GM19035 (cell line): ENCODE measurements at regions not wholly inside any gene's neighbourhood (a gene's known extent, or its start where the extent isn't known, plus 50 kb on each side); places are given as distances from the start of the nearest gene placed in this dataset.

Experiments used
- ATAC-seq: cut with Tn5 transposase; IDR thresholded peaks from one replicate; pipeline ENCODE4 v1.9.1; 2021; ENCODE audit not compliant: unreplicated experiment

- no peak for ATAC-seq
Measured at GRCh38 chr20:17858450-17859001, 110.1 kb downstream of the SNX5 start.

- ATAC-seq = no peak
Measured at GRCh38 chr20:17857639-17858449, 110.8 kb downstream of the SNX5 start.

DNA sequence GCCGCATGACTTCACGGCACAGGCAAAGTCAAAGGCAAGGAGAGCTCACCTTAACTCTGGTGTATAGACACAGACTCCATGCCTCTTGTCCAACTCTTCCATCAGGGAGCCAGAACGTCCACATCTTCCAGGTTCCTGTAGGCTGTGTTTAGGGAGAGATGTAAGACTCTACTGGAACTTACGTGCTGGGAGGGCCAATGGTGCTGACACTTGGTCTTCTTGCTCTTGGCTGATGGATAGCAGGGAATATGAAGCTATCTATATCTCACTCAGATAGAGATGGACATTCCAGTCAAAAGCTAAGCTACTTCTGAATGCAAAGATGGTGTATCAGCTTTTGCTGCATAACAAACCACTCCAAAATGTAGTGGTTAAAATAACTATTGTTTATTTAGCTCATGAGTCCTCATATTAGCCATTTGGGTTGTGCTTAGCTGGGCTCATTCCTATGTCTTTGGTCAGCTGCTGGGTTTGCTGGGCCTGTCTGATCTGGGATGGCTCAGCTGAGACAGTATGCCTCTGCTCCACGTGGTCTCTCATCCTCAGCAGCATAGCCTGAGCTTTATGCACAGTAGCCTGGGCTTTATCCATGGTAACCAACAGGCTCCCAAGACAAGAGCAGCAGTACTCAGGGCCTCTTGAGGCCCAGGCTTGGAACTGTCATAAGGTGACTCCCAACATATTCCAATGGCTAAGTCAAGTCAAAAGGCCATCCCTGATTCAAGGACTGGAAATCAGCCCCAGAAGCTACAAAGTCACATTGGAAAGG, 111.6 kb downstream of the SNX5 start:
- no peak for ATAC-seq

DNA sequence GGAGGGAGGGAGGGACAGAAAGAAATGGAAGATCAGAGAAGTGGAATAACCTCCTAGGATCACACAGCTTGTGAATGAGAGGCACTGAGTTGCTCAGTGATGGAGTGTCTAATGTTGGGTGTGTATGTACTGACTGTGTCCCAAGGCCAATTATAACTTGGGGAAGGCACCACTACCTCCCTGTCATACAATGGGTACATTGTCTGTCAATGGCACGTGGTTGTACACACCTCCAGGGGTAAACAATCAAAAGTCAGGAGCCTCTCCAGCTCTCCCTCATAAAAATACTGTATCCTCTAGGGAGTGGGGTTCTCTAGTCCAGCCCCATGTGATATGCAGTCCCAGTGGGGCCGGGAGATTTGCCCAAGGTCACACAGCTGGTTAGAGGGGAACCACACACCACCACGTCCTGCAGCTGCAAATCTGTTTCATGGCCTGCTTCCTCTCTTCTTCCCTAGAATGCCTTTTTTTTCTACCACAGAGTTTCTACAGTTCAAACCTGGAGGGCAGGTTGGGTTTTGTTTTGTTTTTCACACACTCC, 112.5 kb downstream of the SNX5 start:
- peak; percentile 86 for ATAC-seq

DNA sequence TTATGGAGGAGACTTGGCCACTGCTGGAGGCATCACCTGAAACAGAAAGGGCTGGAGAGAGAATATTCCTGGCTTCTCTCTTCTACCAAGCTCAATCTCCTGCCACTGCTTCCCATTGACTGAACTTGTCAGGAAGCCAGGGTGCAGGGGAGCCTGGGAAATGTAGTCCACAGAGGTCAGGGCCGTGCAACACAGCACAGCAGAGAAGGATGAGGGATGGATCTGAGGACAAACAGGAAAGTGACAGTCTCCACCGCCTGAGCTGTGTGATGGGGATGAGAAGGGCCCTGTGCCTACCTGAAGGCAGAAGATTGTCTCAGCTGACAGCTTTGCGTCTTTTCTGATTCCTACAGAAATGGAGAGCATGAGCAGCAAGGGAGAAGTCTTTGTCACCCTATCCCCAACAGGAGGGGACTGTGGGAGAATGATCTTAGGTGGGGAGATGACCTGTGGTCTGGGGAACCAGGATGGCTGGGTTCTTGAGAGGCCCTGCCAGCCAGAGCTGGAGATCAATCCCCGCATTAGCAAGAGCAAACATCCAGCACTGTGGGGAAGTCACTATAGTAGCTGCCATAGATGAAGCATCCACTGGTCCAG, 114.2 kb downstream of the SNX5 start:
- no peak for ATAC-seq

DNA sequence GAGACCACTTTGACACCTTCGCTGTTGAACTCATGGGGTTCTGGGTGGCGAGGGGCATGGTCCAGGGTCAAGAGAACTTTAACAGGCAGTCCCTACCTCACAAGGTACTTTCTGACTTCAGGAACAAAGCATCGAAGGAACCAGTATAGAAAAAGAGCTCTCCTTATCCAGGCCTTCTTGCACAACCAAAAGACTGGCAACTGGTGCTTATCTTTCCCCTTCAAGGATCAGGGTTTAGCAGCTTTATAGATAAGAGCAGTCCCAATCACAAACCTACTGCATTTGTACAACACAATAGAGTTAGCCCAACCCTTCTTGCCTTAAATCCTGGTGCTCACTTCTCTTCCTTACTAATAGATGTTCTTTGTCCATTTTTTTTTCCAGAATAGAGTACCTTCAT, 116.3 kb downstream of the SNX5 start:
- ATAC-seq = no peak

- no peak for ATAC-seq
Measured at GRCh38 chr20:17850684-17851026, 117.9 kb downstream of the SNX5 start.

DNA sequence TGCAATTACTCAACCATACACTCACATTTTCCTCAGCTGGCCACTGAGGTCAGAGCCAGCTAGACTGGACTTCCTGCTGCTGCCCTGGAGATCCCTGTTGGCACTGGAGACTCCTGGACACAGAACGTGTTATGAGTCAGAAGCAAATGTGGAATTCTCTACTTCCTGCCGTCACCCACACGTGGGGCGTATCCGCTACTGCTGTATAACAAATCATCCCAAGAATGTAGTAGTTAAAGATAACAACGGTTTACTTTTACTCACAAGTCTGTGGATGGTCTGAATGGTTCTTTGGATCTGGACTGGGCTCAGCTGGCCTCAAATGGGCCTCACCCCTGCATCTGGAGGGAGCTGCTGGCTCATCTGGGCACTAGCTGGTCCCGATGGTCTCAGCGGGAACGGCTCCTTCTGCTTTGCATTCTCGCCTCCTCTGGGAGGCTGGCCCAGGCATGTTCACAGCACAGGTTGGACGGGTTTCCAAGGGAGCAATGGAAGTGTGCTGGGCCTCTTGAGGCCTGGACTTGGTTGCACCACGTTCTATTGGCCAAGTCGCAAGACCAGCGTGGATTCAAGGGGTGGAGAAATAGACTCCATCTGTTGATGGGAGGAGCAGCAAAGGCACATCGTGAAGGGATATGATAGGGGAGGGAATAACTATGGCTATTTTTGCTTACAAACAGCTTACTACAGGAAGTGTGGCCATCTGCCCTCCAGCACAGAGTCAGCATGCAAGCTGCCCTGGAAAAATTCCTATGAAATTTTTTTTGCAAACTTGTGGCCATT, 118.5 kb downstream of the SNX5 start:
- ATAC-seq = no peak

- no peak for ATAC-seq
Measured at GRCh38 chr20:17849138-17849900, 119.3 kb downstream of the SNX5 start.

- ATAC-seq = no peak
Measured at GRCh38 chr20:17848249-17849048, 120.1 kb downstream of the SNX5 start.

GRCh38 chr20:17845701-17846475, 122.7 kb downstream of the SNX5 start:
- ATAC-seq = no peak

DNA sequence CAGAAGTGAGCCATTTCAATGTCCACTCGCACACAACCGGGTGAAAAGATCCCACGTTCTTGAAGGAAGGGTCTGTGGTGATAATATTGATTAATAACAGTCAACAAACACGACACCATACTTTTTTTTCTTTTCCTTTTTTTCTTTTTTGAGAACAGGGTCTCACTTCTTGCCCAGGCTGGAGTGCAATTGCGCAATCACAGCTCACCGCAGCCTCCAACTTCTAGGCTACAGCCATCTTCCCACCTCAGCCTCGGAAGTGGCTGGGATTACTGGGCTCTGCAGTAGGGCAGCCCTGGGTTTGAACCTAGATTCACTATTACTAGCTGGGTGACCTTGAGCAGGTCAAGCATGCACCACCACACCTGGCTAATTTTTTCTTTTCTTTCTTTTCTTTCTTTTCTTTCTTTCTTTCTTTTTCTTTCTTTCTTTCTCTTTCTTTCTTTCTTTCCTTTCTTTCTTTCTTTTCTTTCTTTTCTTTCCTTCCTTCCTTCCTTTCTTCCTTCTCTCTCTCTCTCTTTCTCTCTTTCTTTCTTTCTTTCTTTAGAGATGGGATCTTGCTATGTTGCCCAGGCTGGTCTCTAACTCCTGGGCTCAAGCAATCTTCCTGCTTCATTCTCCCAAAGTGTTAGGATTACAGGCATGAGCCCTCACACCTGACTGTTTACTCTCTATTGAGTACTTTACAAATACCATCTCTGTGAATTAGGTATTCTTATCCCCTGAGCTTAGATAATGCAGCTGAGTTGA, 123.9 kb downstream of the SNX5 start:
- no peak for ATAC-seq

GRCh38 chr20:17844133-17844429, 124.5 kb downstream of the SNX5 start:
- no peak for ATAC-seq

- no peak for ATAC-seq
Measured at GRCh38 chr20:17843246-17844132, 125.1 kb downstream of the SNX5 start.

DNA sequence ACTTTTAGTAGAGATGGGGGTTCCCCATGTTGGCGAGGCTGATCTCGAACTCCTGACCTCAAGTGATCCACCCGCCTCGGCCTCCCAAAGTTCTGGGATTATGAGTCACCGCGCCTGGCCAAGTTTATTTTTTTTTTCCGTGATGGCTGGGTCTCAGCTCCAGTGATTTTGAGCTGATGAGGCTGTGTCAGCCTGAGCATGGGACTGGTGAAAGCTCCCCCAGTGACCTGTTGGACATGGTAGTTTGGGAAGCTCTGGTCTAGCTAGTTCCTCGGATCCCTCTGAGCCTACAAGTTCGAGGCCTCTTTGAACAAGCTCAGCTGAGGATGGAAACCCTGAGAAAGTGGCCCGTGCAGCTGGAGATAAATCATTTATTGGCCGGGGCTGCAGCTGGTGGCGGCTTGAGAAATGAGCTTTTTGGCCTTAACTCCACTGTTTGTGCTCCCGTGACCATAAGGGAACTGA, 126.8 kb downstream of the SNX5 start:
- no peak for ATAC-seq

DNA sequence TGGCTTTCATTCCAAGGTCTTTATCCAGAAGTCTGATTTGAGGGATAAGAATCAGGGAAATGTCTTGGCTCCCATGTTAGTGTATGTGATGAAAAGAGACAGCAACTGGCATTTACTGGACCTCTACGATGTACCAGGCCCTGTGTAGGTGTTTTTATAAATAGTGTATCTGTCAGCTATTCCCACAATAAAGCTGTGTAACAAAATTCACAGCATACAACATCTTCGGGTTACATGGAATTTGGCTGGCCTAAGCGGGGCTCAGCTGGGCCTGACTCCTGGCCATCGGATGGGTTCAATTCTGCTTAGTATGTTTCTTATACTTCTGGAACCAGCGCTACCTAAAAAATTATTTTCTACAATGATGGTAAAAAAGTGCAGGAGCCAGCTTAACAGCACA, 128.2 kb downstream of the SNX5 start:
- ATAC-seq = no peak

GRCh38 chr20:17838921-17839320, 129.7 kb downstream of the SNX5 start:
- ATAC-seq = no peak
